GM19452 (cell line): ENCODE measurements at regions not wholly inside any gene's neighbourhood (a gene's known extent, or its start where the extent isn't known, plus 50 kb on each side); places are given as distances from the start of the nearest gene placed in this dataset.
"Not testable (repeated sequence)": the region's sequence is repeated elsewhere in the genome, so short reads cannot be mapped to it uniquely, and the experiment has no call there.

Source experiments
- ATAC-seq: cut with Tn5 transposase; IDR thresholded peaks from one replicate; pipeline ENCODE4 v1.9.1; 2021; ENCODE audit not compliant: unreplicated experiment

DNA sequence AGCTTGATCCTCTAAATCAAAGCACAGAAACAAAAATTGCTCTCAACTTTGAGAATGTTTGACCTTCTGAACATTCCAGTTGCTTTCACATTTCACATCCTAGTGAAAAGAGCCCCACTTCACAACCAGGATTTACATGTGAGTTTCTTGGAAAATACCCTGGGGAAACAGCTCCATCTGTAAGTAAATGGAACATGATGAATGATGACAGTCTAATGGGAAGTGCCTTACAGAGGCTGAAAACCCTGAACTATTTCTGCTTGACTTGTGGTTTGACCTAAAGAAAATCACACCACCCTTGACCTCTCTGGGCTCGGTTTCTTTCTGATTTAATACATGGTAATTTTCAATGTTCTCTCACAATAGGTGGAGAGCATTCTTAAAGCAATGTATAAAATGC, 499.4 kb upstream of the API5 start:
- ATAC-seq: no peak

DNA sequence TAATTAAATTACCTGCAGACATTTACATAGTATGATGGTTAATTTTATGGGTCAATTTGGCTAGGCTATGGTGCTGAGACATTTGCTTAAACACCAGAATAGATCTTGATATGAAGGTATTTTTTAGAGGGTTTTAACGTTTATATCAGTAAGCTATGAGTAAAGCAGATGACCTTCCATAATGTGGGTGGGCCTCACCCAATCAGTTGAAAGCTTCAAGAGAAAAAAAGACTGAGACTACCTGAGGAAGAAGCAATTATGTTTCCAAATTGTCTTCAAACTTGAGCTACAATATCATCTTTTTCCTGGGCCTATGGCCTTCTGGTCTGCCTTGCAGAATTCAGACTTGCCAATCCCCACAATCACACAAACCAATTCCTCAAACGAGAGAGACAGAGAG, 498.8 kb upstream of the API5 start:
- no peak for ATAC-seq

DNA sequence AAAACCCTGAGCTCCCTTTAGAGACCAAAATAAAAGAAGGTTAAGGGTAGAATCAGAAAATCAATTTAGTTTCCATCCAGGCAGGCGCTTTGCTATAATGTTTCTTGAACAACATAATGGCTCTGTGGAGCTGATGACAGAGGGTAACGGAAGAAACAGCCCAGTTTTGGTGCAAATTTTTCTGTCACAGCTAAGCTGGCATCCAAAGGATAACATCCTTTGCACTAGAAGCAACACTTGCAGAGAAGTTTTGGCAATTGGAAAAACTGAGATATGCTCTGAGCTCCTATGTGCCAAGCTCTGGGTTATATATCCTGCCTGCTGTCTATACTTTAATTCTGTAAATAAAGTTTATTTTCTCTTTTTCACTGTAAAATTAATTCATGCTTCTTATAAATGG, 495.3 kb upstream of the API5 start:
- no peak for ATAC-seq

DNA sequence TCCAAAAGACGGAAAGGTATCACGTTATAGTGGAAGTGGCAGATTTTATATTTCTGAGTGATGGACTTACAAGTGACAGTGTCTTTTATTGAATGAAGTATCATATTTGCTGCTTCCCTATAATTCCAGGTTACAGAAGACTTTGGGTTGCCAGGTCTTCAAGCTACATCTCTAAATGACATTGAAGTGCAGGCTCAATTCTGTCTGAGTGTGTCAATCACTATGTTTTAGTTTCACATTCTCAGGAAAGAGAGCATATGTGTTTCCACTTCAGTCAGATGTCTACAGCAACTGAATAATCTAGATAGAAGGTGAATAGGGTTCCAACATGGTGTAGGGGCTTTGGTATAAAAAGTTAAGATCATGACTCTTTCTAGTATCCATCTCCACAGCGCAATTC, 492.7 kb upstream of the API5 start:
- no peak for ATAC-seq

DNA sequence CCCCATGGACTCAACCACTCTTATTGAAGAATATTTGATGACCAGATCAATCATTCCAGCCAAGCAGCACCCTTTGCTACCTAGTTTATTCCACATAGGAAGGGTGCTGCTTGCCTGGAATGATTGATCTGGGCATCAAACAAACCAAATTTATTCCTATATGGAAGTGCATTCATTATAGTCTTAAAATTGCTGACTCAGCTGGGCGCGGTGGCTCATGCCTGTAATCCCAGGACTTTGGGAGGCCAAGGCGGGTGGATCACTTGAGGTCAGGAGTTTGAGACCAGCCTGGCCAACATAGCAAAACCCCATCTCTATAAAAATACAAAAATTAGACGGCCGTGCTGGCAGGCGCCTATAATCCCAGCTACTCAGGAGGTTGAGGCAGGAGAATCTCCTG, 489.6 kb upstream of the API5 start:
- ATAC-seq: not testable (repeated sequence)

DNA sequence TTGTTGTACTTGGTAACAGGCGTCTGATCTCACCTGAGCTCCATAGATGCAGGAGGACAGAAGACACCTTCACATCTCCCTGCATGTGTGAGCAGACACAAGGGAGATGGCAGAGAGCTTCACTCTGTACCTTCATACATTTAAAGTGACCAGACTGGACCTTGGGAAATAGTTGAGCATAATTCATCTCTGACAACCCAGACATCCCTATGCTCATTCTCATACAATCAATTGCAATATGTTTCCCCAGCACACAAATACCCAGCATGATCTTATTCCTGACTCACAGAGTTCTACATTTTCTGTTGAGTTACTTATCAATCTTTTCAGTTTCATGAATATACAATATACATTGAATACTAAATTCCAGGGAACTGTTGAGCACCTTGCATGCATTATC, 488.2 kb upstream of the API5 start:
- ATAC-seq: no peak

DNA sequence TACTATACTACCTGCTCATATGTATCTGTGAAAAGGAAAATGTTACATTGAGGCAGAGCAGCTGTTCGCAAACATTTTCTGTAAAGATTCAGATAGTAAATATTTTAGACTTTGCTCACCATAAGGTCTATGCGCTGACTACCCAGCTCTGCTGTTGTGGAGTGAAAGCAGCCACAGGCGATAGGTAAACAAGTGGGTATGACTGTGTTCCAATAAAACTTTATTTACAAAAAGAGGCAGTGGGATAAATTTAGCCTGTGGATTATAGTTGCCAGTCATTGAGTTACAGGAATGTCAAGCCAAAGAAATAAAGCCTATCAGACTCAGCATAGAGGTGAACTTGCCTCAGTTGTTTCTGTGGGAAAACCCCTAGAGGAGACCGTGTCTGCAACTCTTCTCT, 487.7 kb upstream of the API5 start:
- no peak for ATAC-seq

DNA sequence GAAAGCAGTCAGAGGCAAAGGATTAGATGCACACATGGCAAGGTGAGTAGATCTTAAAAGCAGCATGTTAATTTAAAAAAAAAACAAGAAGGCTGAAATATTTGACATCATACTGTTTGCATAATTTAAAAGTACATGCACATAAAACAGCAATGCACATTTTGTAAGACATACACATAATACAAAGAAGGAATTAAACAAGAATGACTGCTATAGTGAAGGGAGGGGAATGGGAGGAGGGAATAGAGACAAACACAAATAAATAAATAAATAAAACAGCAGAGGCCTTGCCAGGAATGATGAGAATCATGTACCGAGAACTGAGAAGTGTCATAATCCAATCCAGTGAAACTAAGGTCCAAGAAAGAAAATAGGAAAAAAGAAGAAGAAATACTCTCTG, 486.2 kb upstream of the API5 start:
- no peak for ATAC-seq

DNA sequence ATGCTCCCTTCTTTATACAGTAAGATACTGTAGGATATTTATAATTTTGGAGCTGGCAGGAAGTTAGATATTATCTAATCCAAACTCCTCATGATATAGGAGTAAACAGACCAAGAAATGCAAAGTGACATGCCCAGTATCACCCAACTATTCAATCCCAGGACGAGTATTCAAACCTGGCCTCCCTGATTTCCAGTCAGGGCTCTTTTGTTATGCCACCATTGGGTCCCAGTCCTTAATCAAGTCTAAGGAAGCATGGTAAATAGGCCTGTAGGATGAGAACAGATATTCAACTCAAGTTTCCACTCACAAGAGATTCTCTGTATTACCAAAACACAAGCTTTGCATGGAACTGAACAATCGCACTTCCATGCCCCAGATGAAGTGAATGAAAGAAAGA, 484.0 kb upstream of the API5 start:
- no peak for ATAC-seq

DNA sequence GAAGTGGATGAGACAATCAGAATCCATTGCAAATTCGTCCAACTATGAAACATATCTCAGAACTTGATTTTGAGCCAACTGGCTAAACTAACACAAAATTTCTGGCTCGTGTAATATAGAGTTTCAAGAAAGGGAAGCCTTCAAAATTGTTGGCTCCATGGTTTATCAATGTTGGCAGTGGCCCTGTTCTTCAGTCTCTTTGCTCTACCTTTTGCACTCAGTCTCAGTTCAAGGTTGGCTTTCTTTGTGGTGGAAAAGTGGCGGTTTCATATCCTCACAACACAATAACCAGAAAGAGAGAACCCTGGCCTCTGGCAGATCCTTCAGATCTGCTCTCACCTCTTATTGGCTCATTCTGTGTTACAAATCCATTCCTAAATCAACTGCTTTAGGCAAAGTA, 473.8 kb upstream of the API5 start:
- ATAC-seq: no peak

DNA sequence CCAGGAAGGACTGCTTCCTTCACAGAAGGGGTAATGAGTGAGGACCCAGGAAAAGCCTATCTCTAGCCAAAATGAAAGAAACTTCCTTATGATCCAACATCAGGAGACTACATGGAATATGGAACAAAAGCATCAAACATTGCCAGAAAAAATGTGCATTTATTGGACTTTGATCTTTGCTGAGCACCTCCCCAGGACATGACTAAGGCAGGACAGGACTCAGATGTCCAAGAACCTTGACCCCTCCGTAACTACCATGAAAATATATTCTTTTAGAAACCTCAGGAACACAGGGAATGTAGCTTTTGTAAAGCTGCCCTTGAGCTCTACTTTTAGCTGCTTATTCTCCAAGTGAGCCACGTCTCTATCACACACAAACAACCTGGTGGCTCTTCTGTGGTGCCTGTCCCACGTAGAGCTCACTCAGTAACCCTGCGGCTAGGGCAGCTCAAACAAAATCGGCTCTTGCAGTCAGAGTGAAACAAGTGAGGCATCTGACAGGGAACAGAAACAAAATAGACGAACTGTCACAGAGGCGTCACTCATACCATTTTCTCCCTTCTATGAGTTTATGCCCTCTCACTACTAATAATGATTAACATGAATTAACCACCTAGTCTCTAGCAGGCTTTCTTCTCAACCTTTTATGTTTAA, 471.5 kb upstream of the API5 start:
- peak; percentile 90 for ATAC-seq

DNA sequence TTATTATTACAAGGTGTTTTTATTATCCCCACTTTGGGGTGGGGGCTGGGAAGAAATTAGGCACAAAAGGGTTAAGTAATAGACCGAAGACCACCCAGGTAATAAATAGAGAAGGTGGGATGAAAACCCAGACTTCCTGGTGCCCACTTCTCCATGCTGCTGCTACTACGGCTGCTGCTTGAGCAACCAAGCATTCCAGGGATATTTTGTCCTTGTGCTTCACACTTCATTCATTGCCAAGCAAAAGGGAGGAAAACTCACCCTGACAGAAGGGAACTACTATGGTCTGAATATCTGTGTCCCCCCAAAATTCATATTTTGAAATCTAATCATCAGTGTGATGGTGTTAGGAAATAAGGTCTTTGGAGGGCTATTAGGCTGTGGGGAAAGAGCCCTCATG, 470.9 kb upstream of the API5 start:
- ATAC-seq: no peak

DNA sequence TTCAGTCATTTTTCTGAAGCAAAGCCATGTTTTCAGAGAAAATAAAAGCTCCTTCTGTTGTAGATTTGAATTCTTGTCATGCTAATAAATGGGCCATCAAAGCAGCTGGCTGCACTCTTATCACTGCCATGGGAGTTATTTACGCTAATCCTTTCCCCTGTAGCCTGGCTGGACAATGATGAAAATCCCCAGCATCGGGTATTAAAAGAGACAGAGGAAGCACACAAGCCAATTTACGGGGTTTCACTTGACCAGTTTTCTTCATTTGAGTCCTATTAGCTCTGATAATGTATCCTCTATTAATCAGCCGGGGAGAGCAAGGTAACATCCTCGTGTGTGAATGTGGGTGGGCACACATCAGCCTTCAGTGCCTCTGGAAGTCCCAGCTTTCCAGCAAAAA, 470.2 kb upstream of the API5 start:
- no peak for ATAC-seq

DNA sequence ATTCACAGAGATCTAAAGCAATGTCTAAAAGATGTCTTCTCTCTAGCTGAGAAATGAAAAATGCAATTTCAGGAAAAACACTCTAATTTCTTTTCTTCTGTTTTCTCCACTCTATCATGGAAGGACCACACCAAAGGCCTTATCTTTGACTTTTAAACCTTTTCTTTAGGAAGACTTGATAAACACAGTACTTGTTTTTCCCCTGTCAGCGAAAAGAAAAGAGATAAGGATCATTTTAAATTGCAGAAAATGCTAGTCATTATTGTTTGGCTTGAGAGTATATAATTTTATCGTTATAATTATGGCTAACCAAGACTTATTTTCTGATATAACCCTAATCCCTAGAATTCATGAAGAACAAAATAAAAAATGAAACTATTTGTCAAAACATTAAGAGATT, 462.4 kb upstream of the API5 start:
- ATAC-seq: no peak

DNA sequence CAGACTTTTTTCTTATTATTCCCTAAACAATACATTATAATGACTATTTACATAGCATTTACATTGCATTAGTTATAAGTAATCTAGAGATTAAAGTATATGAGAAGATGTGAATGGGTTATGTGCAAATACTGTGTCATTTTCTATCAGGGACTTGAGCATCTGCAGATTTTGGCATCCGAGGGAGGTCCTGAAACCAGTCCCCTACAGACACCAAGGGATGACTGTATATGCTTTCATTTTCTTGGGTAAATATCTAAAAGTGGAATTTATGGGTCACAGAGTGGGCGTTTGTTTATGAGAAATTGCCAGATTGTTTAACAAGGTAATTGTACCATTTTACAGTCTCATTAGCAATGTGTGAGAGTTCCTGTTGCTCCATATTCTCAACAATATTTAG, 454.5 kb upstream of the API5 start:
- no peak for ATAC-seq

DNA sequence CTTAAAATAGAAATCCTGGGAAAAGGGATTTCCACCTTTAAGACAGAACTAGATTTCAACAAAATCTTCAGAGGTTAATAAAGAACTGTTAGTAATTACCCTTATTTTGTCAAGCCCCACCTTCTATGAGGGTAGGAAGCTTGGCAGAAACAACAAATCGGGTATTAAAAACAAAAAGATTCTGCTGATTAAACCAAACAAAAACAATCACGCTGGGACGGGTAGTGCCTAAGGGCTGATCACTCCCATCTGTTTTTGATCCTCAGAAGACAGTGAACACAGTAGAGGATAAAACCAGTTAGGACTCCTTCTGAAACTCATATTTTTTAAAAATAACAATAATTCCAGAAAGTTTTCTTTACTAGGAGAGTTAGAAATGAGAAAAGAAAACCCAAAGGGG, 441.3 kb upstream of the API5 start:
- ATAC-seq: no peak

DNA sequence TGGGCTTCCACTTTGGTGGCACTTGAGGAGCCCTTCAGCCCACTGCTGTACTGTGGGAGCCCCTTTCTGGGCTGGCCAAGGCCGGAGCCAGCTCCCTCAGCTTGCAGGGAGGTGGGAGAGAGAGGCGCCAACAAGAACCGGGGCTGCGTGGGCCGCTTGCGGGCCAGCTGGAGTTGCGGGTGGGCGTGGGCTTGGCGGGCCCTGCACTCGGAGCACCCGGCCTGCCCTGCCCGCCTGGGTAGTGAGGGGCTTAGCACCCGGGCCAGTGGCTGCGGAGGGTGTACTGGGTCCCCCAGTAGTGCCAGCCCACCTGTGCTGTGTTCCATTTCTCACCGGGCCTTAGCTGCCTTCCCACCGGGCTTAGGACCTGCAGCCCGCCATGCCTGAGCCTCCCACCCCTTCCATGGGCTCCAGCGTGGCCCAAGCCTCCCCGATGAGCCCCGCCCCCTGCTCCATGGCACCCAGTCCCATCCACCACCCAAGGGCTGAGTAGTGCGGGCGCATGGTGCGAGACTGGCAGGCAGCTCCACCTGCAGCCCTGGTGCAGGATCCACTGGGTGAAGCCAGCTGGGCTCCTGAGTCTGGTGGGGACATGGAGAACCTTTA, 437.9 kb upstream of the API5 start:
- not testable (repeated sequence) for ATAC-seq

DNA sequence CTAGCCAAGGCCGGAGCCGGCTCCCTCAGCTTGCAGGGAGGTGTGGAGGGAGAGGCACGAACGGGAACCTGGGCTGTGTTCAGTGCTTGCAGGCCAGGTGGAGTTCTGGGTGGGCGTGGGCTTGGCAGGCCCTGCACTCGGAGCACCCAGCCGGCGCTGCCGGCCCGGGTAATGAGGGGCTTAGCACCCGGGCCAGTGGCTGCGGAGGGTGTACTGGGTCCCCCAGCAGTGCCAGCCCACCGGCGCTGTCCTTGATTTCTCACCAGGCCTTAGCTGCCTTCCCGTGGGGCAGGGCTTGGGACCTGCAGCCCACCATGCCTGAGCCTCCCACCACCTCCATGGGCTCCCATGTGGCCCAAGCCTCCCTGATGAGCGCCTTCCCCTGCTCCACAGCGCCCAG, 430.5 kb upstream of the API5 start:
- ATAC-seq: not testable (repeated sequence)

DNA sequence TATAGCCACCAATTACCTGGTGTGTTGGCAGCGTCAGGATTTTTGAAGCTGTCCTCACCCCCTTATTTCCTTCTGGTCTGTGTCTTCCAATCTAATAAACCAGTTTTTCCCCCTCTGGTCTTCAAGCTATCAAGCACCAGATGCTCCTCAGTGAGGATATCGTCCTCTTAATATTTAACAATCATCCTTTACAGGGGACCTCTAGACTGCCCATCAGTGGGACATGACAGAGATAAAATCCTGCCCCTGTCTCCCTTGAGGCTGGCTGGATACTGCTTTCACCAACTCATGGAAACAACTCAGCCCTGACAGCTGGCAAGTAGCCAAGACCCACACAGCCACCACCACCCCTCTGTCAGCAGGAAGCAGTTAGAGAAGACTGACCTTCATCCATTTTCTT, 421.0 kb upstream of the API5 start:
- no peak for ATAC-seq

DNA sequence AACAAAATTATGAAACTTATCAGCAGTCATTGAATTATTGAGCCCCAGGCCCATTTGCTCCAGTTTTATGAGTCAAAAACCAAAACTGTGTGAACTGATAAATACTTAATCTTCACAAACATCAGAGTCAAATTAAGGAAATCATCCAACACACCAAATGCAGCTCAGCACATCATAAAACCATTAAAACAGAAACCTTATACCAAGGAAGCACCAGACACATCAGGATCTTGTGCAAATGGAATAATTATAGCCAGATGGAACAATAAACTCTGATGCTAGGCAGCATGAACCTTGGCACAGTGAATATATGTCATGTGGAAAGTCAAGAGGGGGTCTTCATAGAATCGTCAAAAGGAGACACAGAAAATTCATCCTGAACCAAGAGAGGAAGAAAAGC, 410.7 kb upstream of the API5 start:
- ATAC-seq: no peak

DNA sequence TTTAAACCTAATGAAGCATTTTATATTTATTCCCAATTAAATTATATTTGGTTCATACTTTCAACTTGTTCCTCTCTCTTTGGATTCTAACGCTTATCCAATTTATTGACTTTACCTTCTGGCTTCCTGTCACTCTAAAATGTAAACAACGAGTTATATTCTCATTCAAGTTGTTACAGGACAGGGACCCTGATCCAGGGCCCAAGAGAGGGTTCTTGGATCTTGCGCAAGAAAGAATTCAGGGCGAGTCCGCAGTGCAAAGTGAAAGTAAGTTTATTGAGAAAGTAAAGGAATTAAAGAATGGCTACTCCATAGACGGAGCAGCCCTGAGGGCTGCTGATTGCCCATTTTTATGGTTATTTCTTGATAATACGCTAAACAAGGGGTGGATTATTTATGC, 405.6 kb upstream of the API5 start:
- ATAC-seq: no peak

DNA sequence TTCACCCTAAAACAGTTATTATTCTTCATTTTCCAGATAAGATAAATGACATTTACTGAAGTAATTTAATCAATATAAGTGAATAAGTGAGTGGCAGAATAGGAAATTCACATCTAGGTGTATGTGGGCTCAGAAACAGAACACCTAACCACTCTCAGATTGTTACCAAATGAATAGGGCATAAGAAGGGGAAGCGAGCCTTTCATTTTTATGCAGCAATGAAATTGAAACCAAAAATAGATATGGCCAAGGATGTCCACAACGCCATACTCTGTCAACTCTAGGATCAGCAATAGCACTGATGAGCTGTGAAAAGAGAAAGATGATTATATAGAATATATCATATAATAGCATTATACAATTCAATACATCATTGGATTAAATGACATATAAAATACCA, 398.1 kb upstream of the API5 start:
- no peak for ATAC-seq

DNA sequence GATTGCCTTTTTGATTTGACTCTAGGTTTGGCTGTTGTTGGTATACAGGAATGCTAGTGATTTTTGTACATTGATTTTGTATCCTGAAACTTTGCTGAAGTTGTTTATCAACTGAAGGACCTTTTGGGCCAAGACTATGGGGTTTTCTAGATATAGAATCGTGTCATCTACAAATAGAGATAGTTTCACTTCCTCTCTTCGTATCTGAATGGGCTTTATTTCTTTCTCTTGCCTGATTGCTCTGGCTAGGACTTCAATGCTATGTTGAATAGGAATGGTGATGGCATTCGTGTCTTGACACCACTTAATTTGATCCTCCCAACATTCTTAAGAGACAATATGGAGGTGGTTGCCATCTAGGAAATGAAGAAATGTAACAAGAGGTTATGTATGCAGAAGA, 388.1 kb upstream of the API5 start:
- ATAC-seq: no peak
